ENCODE measurements at regions not wholly inside any gene's neighbourhood (a gene's known extent, or its start where the extent isn't known, plus 50 kb on each side); places are given as distances from the start of the nearest gene placed in this dataset.

GRCh38 chr2:236899146-236899545, 186.5 kb upstream of the COPS8 start:
- no peak for TF ChIP-seq CTCF (IDR thresholded peaks at IDR 0.05; ENCODE audit: low read depth, low read length)
- no peak overlapping the region for H3K4me3 ChIP-seq
- DNase-seq (ENCODE audit: low read depth in 1 of 2, low spot score in 1 of 2), result no peak
- no peak overlapping the region for H3K27ac ChIP-seq
- peaks cover 4% of the 10 kb centered on the region for H3K4me1 ChIP-seq (ENCODE audit: low read depth)
- H3K36me3 ChIP-seq, result no peaks in the 10 kb centered on the region
- H3K27me3 ChIP-seq, result no peaks in the 10 kb centered on the region
- H3K9me3 ChIP-seq (ENCODE audit: low read depth), result no peaks in the 10 kb centered on the region

GRCh38 chr2:236899950-236900640, 185.6 kb upstream of the COPS8 start:
- TF ChIP-seq CTCF (IDR thresholded peaks at IDR 0.05; ENCODE audit: low read depth, low read length), result no peak
- Histone ChIP-seq H3K36me3 (no peaks in the 10 kb centered on the region), H3K4me3 (no peak overlapping the region), H3K4me1 (ENCODE audit: low read depth) (peaks cover 4% of the 10 kb centered on the region), H3K27ac (no peak overlapping the region), H3K27me3 (no peaks in the 10 kb centered on the region), H3K9me3 (ENCODE audit: low read depth) (no peaks in the 10 kb centered on the region)
- no peak for DNase-seq (ENCODE audit: low read depth in 1 of 2, low spot score in 1 of 2)

- Histone ChIP-seq H3K4me1 (ENCODE audit: low read depth) (peaks cover 4% of the 10 kb centered on the region), H3K9me3 (ENCODE audit: low read depth) (no peaks in the 10 kb centered on the region), H3K27ac (no peak overlapping the region), H3K4me3 (no peak overlapping the region), H3K27me3 (no peaks in the 10 kb centered on the region), H3K36me3 (no peaks in the 10 kb centered on the region)
- TF ChIP-seq CTCF (IDR thresholded peaks at IDR 0.05; ENCODE audit: low read depth, low read length), result no peak
- DNase-seq (ENCODE audit: low read depth in 1 of 2, low spot score in 1 of 2), result no peak
Measured at GRCh38 chr2:236901956-236902355, 183.7 kb upstream of the COPS8 start.

GRCh38 chr2:236903978-236904377, 181.7 kb upstream of the COPS8 start:
- H3K4me3 ChIP-seq, result no peak overlapping the region
- H3K4me1 ChIP-seq (ENCODE audit: low read depth), result peaks cover 4% of the 10 kb centered on the region
- TF ChIP-seq CTCF (IDR thresholded peaks at IDR 0.05; ENCODE audit: low read depth, low read length), result no peak
- no peaks in the 10 kb centered on the region for H3K27me3 ChIP-seq
- no peaks in the 10 kb centered on the region for H3K9me3 ChIP-seq (ENCODE audit: low read depth)
- H3K36me3 ChIP-seq, result no peaks in the 10 kb centered on the region
- no peak overlapping the region for H3K27ac ChIP-seq
- peak in 1 of 2 donors; percentile 15 for DNase-seq (ENCODE audit: low read depth in 1 of 2, low spot score in 1 of 2)

GRCh38 chr2:236904389-236905263, 181.1 kb upstream of the COPS8 start:
- Histone ChIP-seq H3K36me3 (no peaks in the 10 kb centered on the region), H3K27ac (no peak overlapping the region), H3K4me1 (ENCODE audit: low read depth) (peaks cover 2% of the 10 kb centered on the region), H3K9me3 (ENCODE audit: low read depth) (no peaks in the 10 kb centered on the region), H3K27me3 (no peaks in the 10 kb centered on the region), H3K4me3 (no peak overlapping the region)
- no peak for DNase-seq (ENCODE audit: low read depth in 1 of 2, low spot score in 1 of 2)
- TF ChIP-seq CTCF (IDR thresholded peaks at IDR 0.05; ENCODE audit: low read depth, low read length), result no peak
